ENCODE measurements at regions not wholly inside any gene's neighbourhood (a gene's known extent, or its start where the extent isn't known, plus 50 kb on each side); places are given as distances from the start of the nearest gene placed in this dataset.
"Not testable (repeated sequence)": the region's sequence is repeated elsewhere in the genome, so short reads cannot be mapped to it uniquely, and the experiment has no call there.

GRCh38 chr21:5013455-5014304, 5507.7 kb upstream of the TPTE start:
- DNase-seq, result not testable (repeated sequence)

GRCh38 chr21:5015187-5015586, 5506.2 kb upstream of the TPTE start:
- not testable (repeated sequence) for DNase-seq

- not testable (repeated sequence) for DNase-seq
Observed at GRCh38 chr21:5019120-5019519, 5502.3 kb upstream of the TPTE start.

GRCh38 chr21:5021815-5022214, 5499.6 kb upstream of the TPTE start:
- DNase-seq, result not testable (repeated sequence)

- not testable (repeated sequence) for DNase-seq
Observed at GRCh38 chr21:5022254-5022653, 5499.1 kb upstream of the TPTE start.

- DNase-seq, result not testable (repeated sequence)
Observed at GRCh38 chr21:5022748-5023147, 5498.6 kb upstream of the TPTE start.

- not testable (repeated sequence) for DNase-seq
Observed at GRCh38 chr21:5035147-5035546, 5486.2 kb upstream of the TPTE start.

- DNase-seq, result not testable (repeated sequence)
Observed at GRCh38 chr21:5035587-5035986, 5485.8 kb upstream of the TPTE start.

- DNase-seq, result not testable (repeated sequence)
Observed at GRCh38 chr21:5037606-5038331, 5483.6 kb upstream of the TPTE start.

- DNase-seq, result not testable (repeated sequence)
Observed at GRCh38 chr21:5039926-5040325, 5481.5 kb upstream of the TPTE start.

- not testable (repeated sequence) for DNase-seq
Observed at GRCh38 chr21:5042583-5042982, 5478.8 kb upstream of the TPTE start.

- DNase-seq, result not testable (repeated sequence)
Observed at GRCh38 chr21:5044812-5045211, 5476.6 kb upstream of the TPTE start.

GRCh38 chr21:5051303-5052018, 5469.9 kb upstream of the TPTE start:
- DNase-seq, result not testable (repeated sequence)

GRCh38 chr21:5055027-5055754, 5466.2 kb upstream of the TPTE start:
- not testable (repeated sequence) for DNase-seq

- not testable (repeated sequence) for DNase-seq
Observed at GRCh38 chr21:5055996-5056962, 5465.1 kb upstream of the TPTE start.

GRCh38 chr21:5057077-5057476, 5464.3 kb upstream of the TPTE start:
- not testable (repeated sequence) for DNase-seq

- not testable (repeated sequence) for DNase-seq
Observed at GRCh38 chr21:5060364-5061083, 5460.9 kb upstream of the TPTE start.

GRCh38 chr21:5064581-5065142, 5456.7 kb upstream of the TPTE start:
- DNase-seq, result not testable (repeated sequence)

- peak; percentile 49 for DNase-seq
Observed at GRCh38 chr21:5065240-5066211, 5455.9 kb upstream of the TPTE start.

Measured in CD4-positive, alpha-beta T cell treated with Interleukin-12 subunit alpha and Interleukin-12 subunit beta, for 1 hour (primary cell).